GM19324 (cell line): ENCODE measurements at regions not wholly inside any gene's neighbourhood (a gene's known extent, or its start where the extent isn't known, plus 50 kb on each side); places are given as distances from the start of the nearest gene placed in this dataset.

Experiments used
- ATAC-seq: cut with Tn5 transposase; IDR thresholded peaks from one replicate; pipeline ENCODE4 v1.9.1; 2021; ENCODE audit warnings: mild to moderate bottlenecking, moderate library complexity; ENCODE audit not compliant: unreplicated experiment, low FRiP score

DNA sequence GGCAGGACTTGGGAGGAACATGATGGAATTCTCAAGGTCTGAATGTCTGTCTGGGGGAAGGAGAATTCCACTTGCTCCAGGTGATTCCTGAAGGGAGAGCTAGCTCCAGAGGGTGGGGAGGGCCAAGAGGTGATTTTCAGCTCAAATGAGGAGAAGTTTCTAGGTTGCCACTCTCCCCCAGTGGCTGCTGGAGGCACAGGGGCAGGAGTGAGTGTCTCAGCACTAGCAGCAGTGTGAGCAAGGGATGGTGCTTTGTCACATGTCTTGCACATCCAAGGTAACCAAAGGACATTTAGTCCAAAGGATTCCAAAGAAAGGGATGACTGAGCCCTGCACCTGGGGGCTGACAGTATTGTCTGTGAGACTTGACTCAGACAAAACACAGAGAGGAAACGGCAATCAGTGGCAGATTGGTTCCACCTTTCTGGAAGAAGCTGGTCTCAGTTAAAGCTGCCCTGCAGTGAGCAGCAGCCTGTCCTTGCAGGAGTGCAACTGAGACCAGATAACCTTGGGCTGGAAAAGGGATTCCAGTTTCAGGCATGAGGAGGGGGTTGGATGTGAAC is 51.2 kb upstream of the PCBD1 start:
- ATAC-seq: no peak

DNA sequence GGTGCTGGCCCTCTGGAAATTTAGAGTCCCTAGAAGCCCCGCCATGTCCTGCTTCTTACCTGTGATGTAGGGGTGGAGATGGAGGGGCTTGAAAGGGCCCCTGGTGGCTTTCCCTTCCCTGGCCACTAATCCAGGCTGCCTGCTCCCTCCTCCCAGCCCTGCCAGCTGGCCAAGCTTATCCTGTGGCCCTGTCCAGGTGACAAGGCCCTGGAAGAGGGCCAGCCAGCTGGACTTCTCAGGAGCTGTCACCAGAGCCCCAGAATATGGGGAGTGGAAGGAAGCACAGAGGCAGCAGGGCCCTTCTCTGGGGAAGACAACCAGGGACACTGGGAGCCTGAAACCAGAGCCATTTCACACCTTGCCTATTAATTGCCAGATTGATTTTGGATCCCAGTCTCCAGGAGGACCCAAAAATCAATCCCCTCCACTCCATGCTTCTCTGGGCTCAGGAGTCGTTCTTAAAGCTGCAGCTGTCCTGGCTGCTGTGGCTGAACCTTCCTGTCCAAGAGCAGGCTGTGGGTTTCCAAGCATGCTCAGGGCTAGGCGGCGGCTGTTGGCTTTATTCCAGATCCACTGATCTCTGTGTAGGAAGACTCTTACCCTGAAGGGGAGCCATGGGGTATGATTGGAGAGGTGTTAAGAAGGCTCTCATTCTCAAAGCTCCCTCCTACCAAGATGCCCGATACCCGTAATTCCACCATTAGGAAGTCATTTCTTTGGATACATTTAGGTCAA is 52.6 kb upstream of the PCBD1 start:
- ATAC-seq: no peak

DNA sequence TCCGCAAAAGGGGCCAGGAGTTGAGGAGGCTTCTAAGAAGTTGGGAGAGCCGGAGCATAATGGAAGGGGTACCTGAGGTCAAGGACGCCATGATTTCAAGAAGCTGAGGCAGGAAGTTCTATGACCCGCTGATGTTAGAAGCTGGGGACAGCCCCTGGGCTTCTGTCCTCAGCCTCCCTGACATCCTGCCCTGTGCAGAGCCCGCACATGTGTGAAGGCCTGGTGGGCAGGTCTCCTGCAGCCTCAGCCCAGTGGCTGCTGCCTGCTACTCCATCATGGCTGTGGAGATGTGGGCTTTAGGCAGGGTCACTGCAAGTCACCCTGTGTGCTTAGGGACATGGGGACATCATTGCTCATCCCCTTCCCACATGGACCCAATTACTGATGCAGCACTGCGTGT is 53.8 kb upstream of the PCBD1 start:
- no peak for ATAC-seq

DNA sequence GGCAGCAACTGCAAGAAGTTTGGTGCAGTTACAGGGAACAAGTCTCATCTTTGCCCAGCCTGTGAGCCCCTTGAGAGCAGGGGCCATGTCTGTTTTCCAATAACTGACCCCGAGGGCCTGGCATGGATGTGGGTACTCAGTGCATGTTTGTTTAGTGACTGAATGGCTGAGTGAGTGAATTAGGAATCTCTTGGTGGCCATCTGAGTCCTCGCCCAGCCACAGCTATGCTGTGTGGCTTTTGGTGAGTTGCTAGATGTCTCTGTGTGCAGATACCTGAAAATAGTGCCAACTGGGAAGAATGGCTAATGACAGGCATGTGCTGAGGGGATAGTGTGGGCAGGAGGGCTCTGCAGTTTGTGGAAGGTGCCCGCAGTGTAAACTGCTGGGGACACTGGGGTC is 54.4 kb upstream of the PCBD1 start:
- ATAC-seq: no peak

DNA sequence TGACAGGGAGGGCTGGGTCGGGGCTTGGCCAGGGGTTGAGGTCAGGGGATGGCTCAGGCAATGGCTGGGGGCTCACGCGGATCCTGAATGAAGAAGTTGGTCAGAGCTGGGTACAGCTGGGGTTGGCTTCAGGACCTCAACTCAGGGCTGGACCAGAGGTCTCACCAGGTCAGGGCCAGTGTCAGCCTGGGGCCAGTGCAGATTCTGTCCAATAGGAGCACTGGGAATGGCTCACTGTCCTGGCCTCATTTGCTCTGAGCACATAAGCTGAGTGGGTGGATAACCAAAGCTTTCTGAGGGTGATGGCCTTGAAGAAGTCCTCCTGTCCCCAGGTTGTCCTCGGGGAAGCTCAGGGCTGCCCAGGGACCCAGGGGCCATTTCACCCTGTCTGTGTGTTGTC is 54.9 kb upstream of the PCBD1 start:
- ATAC-seq: no peak

DNA sequence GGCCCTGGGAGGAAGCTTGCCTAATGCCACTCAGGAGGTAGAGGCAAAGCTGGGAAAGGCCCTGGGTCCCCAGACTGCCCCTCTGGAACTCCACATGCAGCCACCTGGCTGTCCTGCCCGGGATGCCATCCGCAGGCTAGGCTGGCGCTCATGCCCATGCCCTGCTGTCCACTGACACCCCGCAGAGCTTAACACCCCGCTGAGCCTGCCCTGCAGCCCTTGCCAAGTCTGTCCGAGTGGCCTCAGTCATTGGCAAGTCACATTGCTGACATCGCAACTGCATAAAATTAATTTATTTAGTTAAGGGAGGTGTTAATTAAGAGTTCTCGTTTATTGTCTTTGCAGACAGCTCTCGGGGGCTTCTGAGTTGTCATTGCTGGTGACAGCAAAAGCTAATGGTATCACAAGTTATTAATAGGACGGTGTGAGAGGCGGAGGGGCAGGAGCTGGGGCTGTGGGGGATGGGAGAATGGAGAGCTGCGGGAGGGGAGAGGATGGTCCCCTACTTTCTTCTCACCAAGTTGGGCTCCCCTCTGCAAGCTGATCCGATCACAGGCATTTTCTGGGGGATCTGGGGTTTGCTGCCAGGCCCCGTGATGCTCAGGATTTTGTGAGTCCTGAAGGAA is 55.6 kb upstream of the PCBD1 start:
- no peak for ATAC-seq

DNA sequence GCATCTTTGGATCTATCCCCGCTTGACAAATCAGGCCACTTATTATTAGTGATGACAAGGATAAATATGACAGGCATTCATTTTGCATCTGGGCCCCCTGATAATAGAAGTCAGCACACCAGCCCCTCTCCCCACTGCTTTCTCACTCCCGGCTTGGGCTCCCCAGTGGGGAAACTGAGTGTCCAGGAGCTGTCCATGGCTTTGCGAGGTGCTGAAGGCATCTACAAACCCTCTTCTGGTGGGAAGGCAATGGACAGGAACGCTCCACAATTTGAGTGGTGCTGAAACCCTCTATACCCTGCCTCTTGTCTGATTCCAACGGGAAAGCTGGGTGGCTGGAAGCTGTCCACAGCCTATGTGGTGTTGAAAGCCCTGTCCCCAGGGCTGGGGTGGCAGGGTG is 61.7 kb upstream of the PCBD1 start:
- ATAC-seq: no peak

DNA sequence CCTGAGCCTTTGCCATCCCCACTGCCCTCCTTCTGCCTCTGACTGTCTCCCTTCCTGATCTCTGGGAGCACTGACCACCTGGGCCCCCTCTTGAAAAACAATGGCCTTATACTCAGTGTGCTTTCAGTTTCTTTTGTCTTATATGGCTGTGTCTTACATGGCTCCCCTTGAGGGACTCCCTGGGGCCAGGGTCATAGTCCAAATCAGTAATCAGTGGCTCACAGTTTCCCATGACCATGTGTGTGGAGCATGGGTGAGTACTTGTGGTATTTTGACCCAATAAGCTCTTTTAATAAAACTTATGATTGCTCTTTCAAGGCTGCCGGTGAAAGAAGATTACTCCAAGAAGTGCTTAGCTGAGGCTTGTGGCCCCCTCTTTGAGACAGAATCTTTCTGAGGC is 62.4 kb upstream of the PCBD1 start:
- ATAC-seq: no peak

DNA sequence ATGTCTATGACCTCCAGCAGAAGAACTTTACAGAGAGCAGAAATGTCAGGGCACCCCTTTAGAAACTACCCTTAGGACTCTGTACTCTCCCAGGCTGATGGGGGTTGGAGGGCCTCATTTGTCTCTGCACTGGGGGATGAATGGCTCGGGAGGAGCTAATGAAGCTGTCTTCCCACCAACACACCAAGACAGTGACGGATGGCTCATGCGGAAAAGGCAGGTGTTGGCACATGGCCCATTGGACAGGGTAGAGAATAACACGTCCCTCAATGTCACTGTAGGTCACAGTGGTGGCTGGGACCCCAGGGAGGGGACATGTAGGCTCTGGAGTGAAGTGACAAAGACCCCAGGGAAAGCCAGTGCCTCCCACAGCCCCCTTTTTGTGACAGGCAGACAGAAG is 64.0 kb upstream of the PCBD1 start:
- ATAC-seq: no peak

DNA sequence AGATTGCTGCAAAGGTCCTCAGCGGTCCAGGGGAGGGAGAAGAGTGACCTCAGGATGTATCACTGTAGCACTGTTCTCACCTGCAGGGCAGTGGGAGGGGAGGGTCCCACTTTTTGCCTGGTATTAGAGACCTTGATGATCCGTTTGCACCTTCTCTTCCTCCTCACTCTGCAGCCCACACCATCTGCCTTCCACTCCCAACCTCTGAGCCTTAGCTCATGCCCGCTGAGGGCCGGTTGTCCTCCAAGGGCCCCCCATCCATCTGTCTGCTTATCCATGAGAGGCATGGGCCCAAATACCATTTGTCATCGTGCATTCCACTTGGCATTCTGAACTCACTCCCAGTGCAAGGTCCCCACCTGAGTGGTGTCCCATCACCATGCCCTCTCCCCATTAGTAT is 64.6 kb upstream of the PCBD1 start:
- no peak for ATAC-seq

DNA sequence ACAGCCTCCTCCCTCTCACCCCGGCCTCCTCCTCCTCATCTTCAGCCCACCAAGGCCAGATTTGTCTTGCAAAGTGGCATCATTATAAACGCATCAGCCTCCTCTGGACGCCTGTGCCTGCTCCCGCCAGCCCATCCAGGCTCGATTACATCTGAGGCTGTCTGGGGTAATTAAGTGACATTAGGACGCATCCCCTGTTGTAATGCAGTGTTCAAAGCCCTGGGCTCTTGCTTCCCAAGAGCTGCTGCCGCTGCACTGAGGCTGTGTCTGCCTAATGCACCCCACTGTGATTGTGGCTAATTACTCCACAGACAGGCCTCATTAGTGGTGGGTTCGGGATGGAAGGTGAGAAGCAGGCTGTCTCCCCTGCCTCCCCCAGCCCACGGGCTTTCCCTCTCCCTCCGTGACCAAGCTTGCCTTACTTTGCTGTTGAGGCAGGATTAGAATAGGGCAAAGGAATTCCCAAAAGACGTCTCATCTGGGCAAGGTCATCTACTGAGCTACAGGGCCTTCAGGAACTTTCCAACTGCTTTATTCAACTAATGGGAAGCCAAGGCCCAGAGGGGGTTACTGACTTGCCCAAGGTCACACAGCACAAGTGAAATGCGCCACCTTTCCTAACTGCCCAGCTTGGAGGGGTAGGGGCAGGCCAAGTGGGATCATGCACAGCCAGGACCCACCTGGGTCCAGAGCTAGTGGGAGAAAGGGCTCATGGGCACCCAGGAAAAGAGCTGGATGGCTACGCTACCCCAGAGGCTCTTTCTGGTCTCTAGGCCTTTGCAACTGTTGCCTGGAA is 66.2 kb upstream of the PCBD1 start:
- no peak for ATAC-seq

DNA sequence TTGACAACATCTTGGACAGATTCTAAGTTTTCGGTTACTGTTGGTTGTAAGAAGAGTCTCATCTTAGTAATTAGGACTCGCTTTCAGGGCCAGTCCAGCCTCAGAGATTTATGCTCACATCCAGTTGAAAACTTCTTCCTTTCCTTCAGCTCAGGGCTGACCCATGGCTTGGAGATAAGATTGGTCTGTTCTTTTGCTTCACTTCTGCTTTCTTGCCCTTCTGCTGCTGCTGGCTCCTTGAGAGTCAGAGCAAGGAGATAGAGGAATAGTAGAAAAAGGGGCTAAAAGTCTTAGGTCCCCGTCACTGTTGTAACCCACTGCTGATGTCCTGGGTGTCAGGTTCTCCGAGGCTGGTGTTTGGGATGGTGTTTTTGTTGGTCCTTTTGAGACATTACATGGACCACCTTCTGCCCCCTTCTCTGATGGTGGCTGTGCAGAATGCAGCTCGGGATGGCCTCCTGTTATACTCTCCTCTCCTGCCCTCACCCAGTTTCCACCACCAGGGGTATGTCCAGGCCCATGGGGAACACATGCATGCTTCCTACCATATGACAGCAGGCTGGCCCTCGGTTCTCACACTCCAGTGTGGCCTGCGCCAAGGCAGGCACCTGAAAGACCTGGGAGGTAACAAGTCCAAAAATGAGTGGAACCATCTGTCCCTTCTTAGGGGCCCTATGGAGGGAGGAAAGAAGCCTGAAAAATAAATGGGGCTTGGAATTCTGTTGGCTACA is 67.8 kb upstream of the PCBD1 start:
- no peak for ATAC-seq

DNA sequence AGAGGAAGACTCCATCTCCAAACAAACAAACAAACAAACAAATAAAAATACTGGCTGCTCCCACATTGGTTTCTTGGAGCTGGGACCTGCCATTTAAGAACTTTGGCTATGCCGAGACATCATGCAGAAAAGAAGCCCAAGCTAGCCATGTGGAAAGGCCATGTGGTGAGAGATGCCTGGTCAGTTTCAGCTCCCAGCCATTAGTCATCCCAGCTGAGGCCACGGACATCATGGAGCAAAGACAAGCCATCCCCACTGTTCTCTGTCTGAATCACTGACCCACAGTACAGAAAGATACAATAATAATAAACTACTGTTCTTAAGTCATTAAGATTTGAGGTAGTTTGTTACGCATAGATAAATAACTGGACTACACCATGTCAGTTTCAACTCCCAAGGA is 70.0 kb upstream of the PCBD1 start:
- ATAC-seq: no peak

DNA sequence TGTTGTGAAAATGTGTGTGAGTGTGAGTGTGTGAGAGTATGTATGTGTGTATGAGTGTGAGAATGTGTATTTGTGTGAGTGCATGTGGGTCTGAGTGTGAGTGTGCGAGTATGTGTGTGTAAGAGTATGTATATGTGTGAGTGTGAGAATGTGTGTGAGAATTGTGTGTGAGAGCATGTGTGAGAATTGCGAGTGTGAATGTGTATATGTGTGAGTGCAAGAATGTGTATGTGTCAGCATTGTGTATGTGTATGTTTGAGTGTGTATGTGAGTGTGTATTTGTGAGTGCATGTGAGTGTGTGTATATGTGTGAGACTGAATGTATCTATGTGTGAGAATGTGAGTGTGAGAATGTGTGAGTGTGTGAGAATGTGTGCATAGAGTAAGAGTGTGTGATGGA is 72.0 kb upstream of the PCBD1 start:
- no peak for ATAC-seq

DNA sequence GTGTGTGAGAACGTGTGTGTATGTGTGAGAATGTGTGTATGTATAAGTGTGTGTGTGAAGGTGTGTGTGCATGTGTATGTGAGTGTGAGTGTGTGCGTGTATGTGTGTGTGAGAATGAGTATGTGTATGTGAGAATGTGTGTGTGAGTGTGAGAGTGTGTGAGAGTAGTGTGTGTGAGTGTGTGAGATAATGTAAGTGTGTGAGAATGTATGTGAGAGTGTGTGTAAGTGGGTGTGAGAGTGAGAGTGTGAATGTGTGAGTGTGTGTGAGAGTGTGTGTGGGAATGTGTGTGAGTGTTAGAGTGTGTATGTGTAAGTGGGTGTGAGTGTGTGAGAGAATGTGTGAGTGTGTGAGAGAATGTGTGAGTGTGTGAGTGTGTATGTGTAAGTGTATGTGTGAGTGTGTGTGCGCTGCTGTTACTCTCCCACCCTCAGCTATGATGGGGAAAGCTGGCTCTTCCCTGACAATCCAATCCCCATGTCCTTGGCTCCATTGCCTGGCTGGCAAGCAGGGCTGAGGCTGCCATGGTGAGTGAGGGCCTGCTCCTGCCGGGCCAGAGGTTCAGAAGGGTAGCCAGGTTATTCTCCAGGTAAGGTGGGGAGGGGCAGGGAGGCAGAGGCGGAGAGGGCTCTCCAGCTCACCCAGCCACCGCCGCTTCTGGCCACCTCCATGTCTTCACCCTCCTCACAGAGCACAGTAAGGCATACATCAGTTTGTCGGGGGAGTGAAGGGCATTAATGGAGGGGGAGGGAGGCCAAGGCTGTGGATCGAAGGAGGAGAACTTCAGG is 72.6 kb upstream of the PCBD1 start:
- no peak for ATAC-seq

DNA sequence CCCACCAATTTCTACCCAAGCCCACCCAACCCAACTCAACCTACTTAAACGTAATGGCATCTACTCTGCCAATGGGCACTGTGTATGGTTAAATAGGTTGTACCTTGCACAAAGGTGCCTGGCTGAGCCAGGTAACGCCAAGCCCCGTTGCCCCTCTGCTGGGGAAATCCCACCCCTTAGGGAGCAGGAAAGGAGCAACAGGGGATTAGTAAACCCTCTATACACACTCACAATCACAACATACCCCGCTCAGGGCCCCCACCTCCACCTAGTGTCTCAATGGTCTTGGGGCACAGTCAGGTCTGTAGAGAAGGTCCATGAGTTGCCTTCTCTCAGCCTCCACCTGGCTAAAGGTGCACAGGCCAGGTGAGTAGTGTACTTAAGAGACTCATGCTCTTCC is 74.3 kb upstream of the PCBD1 start:
- no peak for ATAC-seq

DNA sequence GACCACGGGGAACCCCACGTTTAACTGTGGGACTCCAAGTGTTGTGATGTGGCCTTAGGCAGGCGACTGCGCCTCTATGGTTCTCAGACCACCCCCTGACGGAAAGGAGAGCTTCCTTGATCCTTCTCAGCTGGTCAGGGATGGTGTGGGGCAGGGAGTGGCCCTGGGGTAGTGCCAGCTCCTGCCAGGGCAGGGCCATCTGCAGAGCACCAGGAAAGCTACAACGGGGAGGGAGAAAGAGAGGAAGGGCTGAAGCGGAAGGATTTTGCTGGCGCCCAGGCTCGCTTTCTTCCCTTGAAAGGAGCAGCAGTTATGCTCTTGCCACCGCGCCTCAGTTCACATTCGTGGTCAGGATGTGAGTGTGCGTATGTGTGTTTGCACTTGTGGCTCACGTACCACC is 74.9 kb upstream of the PCBD1 start:
- ATAC-seq: no peak

DNA sequence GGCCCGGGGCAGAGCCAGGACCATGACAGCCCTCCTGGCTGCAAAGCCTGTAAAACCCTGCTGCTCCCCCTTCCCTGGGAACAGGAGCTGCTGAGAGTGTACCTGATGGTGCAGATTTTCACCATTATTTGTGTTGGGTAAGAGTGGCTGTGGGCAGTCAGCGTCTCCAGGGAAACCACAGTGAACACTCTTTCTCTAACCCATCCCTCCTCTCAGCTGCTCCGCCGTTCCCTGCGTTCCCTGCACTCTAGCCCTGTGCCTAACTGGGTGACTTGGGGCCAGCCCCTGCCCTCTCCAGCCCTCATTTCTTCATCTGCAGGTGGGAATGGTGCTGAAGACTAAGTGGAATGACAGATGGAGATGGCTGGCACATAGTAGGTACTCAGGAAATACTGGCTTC is 75.9 kb upstream of the PCBD1 start:
- no peak for ATAC-seq

DNA sequence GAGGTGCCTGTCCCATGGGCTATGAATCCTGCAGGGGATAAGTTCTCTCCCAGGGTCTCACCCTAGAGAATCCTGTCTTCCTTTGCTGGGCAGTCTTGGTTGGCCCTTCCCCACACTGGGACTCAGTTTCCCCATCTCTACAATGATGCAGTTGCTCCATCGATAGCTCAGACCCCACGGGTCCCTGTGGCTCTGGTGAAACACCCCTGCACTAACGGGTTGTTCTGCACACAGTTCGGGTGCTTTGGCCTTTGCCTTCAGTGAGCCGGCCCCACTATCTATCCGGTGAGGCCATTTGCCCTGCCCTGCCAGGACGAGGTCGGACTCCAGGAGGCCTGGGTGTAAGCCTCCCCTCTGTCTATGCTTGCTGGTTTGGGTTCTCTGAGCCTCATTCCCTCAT is 76.5 kb upstream of the PCBD1 start:
- ATAC-seq: no peak

DNA sequence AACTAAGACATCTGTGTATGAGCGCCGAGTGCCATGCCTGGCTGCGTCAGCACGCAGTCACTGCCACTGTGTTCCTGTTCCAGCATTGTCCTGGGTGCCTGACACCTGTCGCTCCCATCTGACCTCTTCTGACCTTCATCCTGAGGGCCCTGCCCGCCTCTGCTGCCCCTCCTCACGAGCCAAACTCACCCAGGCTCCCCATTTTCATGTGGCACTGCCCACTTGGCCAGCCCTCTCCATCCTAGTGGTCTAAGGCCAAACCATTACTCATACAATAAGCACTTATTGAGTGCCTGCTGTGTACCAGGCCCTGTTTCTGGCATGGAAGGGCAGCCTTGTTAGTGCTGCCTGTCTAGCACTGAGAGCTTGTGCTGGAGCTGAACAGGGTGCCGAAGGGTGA is 77.2 kb upstream of the PCBD1 start:
- no peak for ATAC-seq
